ENCODE measurements at regions not wholly inside any gene's neighbourhood (a gene's known extent, or its start where the extent isn't known, plus 50 kb on each side); places are given as distances from the start of the nearest gene placed in this dataset.

DNA sequence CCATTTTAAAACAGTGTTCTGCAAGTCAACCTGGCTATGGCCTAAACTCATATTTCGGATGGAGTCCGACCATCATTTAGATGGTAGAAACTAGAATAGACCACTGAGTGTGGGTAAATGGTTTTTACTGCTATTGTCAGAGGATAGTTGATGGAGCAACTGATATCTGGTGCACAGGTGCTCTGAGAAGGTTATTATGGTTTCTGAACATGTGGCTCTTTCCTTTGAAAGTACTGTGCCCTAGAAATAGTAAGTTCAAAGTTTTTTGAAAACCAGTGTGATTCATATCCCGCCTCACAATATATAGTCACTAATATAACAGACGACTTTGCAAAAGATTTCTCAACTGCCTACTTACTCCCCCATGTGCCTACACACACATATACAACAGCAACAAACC is 64.4 kb upstream of the BTG1 start:
- CTCF ChIA-PET, result interaction anchor here (1.0 kb wide), 1 partner anchor 23 kb away, joined by 3 read pairs; no protein-coding TSS in a partner anchor
- no peak overlapping the region for H3K27ac Mint-ChIP-seq (ENCODE audit: unreplicated experiment)
- no peak for DNase-seq
- H3K36me3 Mint-ChIP-seq (ENCODE audit: insufficient read depth, unreplicated experiment), result peaks cover 12% of the 10 kb centered on the region
- H3K4me3 Mint-ChIP-seq (ENCODE audit: low read depth, unreplicated experiment), result no peak overlapping the region
- H3K4me1 Mint-ChIP-seq (ENCODE audit: low read depth, unreplicated experiment), result peaks cover 28% of the 10 kb centered on the region
- no peaks in the 10 kb centered on the region for H3K27me3 Mint-ChIP-seq (ENCODE audit: unreplicated experiment)
- no peaks in the 10 kb centered on the region for H3K9me3 Mint-ChIP-seq (ENCODE audit: low read depth, unreplicated experiment)
- intact Hi-C loops (cut with micrococcal nuclease; ENCODE audit: unreplicated experiment), result no loop called here
- TF ChIP-seq, protein P1, sequence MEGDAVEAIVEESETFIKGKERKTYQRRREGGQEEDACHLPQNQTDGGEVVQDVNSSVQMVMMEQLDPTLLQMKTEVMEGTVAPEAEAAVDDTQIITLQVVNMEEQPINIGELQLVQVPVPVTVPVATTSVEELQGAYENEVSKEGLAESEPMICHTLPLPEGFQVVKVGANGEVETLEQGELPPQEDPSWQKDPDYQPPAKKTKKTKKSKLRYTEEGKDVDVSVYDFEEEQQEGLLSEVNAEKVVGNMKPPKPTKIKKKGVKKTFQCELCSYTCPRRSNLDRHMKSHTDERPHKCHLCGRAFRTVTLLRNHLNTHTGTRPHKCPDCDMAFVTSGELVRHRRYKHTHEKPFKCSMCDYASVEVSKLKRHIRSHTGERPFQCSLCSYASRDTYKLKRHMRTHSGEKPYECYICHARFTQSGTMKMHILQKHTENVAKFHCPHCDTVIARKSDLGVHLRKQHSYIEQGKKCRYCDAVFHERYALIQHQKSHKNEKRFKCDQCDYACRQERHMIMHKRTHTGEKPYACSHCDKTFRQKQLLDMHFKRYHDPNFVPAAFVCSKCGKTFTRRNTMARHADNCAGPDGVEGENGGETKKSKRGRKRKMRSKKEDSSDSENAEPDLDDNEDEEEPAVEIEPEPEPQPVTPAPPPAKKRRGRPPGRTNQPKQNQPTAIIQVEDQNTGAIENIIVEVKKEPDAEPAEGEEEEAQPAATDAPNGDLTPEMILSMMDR (IDR thresholded peaks at IDR 0.05; ENCODE audit: unreplicated experiment), result no peak
- no TSS peak for BruUV-seq (replicated peaks)

GRCh38 chr12:92208613-92209121 is 63.0 kb upstream of the BTG1 start:
- CTCF ChIA-PET, result interaction anchor here (0.6 to 0.8 kb wide), 2 partner anchors 333 to 1114 kb away, joined by 3 read pairs; no protein-coding TSS in a partner anchor
- BruUV-seq (replicated peaks), result no TSS peak
- TF ChIP-seq, protein P1 (IDR thresholded peaks at IDR 0.05; ENCODE audit: unreplicated experiment), result no peak
- intact Hi-C loops (cut with micrococcal nuclease; ENCODE audit: unreplicated experiment), result loop anchor here (1.0 kb wide), 1 partner anchor 61 kb away; no protein-coding TSS in a partner anchor
- peak overlapping the region; percentile 67 for H3K4me3 Mint-ChIP-seq (ENCODE audit: low read depth, unreplicated experiment)
- no peaks in the 10 kb centered on the region for H3K9me3 Mint-ChIP-seq (ENCODE audit: low read depth, unreplicated experiment)
- peak overlapping the region; percentile 38 for H3K27ac Mint-ChIP-seq (ENCODE audit: unreplicated experiment)
- DNase-seq, result no peak
- H3K27me3 Mint-ChIP-seq (ENCODE audit: unreplicated experiment), result no peaks in the 10 kb centered on the region
- peaks cover 12% of the 10 kb centered on the region for H3K36me3 Mint-ChIP-seq (ENCODE audit: insufficient read depth, unreplicated experiment)
- peaks cover 28% of the 10 kb centered on the region for H3K4me1 Mint-ChIP-seq (ENCODE audit: low read depth, unreplicated experiment)

- peaks cover 28% of the 10 kb centered on the region for H3K4me1 Mint-ChIP-seq (ENCODE audit: low read depth, unreplicated experiment)
- no TSS peak for BruUV-seq (replicated peaks)
- TF ChIP-seq, protein P1 (IDR thresholded peaks at IDR 0.05; ENCODE audit: unreplicated experiment), result no peak
- peaks cover 12% of the 10 kb centered on the region for H3K36me3 Mint-ChIP-seq (ENCODE audit: insufficient read depth, unreplicated experiment)
- H3K27me3 Mint-ChIP-seq (ENCODE audit: unreplicated experiment), result no peaks in the 10 kb centered on the region
- intact Hi-C loops (cut with micrococcal nuclease; ENCODE audit: unreplicated experiment), result no loop called here
- no peak for DNase-seq
- no peaks in the 10 kb centered on the region for H3K9me3 Mint-ChIP-seq (ENCODE audit: low read depth, unreplicated experiment)
- CTCF ChIA-PET, result interaction anchor here (1.3 kb wide), 1 partner anchor 12 kb away, joined by 4 read pairs; no protein-coding TSS in a partner anchor
- peak overlapping the region; percentile 60 for H3K27ac Mint-ChIP-seq (ENCODE audit: unreplicated experiment)
- no peak overlapping the region for H3K4me3 Mint-ChIP-seq (ENCODE audit: low read depth, unreplicated experiment)
Observed at GRCh38 chr12:92206596-92206995, 61.0 kb upstream of the BTG1 start.

DNA sequence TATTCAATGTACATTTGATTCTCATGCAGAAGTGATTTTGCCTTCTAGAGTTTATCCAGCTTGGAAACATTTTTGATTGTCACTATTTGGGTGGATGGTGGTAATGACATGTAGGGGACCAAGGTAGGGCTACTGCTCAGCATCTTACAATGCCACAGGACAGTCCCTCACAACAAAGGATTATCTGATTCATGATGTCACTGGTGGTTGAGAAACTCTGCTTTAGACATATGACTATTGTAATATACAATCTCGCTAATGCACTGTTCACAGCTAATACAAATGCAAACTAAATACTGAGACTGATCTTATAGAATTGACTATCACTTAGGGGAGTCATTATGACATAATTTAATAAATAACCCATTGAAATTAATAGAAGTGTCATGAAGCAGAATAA is 60.4 kb upstream of the BTG1 start:
- BruUV-seq (replicated peaks), result no TSS peak
- TF ChIP-seq, protein P1 (IDR thresholded peaks at IDR 0.05; ENCODE audit: unreplicated experiment), result no peak
- intact Hi-C loops (cut with micrococcal nuclease; ENCODE audit: unreplicated experiment), result no loop called here
- CTCF ChIA-PET, result no interaction called here
- peak overlapping the region; percentile 60 for H3K27ac Mint-ChIP-seq (ENCODE audit: unreplicated experiment)
- H3K36me3 Mint-ChIP-seq (ENCODE audit: insufficient read depth, unreplicated experiment), result peaks cover 12% of the 10 kb centered on the region
- H3K4me3 Mint-ChIP-seq (ENCODE audit: low read depth, unreplicated experiment), result no peak overlapping the region
- peaks cover 28% of the 10 kb centered on the region for H3K4me1 Mint-ChIP-seq (ENCODE audit: low read depth, unreplicated experiment)
- no peaks in the 10 kb centered on the region for H3K9me3 Mint-ChIP-seq (ENCODE audit: low read depth, unreplicated experiment)
- H3K27me3 Mint-ChIP-seq (ENCODE audit: unreplicated experiment), result no peaks in the 10 kb centered on the region
- DNase-seq, result no peak

Measured in Calu3 (cell line).